ENCODE measurements at regions not wholly inside any gene's neighbourhood (a gene's known extent, or its start where the extent isn't known, plus 50 kb on each side); places are given as distances from the start of the nearest gene placed in this dataset.

- Histone ChIP-seq H3K4me1 (ENCODE audit: control insufficient read depth, extremely low read depth, insufficient read depth, low read length) (peaks cover 18% of the 10 kb centered on the region), H3K9ac (replicated peaks; ENCODE audit: extremely low read depth, insufficient read depth, low read length) (no peak overlapping the region), H3K4me3 (replicated peaks in 1 of 3; ENCODE audit: insufficient read depth in 1 of 3, low read depth in 1 of 3, low read length in 3 of 3) (no peak overlapping the region), H2AFZ (ENCODE audit: low read depth, low read length) (no peak overlapping the region), H4K20me1 (replicated peaks; ENCODE audit: control insufficient read depth, extremely low read depth, insufficient read depth, low read length) (no peaks in the 10 kb centered on the region), H3K79me2 (ENCODE audit: control insufficient read depth, insufficient read depth, low read length) (no peaks in the 10 kb centered on the region), H3K36me3 (ENCODE audit: control insufficient read depth in 2 of 2, extremely low read depth in 1 of 2, insufficient read depth in 2 of 2, low read length in 2 of 2) (no peaks in the 10 kb centered on the region), H3K27me3 (ENCODE audit: control insufficient read depth in 2 of 2, insufficient read depth in 2 of 2, low read length in 2 of 2) (no peaks in the 10 kb centered on the region), H3K27ac (ENCODE audit: insufficient read depth, low read depth, low read length) (no peak overlapping the region), H3K9me3 (replicated peaks; ENCODE audit: control insufficient read depth, insufficient read depth, low read length) (no peaks in the 10 kb centered on the region), H3K9me1 (replicated peaks; ENCODE audit: control insufficient read depth, extremely low read depth, insufficient read depth, low read length) (no peaks in the 10 kb centered on the region), H3K4me2 (ENCODE audit: insufficient read depth, low read length) (no peak overlapping the region)
- POLR2A ChIA-PET, result no interaction called here
- FAIRE-seq, result no peak
- TF ChIP-seq, protein P1, sequence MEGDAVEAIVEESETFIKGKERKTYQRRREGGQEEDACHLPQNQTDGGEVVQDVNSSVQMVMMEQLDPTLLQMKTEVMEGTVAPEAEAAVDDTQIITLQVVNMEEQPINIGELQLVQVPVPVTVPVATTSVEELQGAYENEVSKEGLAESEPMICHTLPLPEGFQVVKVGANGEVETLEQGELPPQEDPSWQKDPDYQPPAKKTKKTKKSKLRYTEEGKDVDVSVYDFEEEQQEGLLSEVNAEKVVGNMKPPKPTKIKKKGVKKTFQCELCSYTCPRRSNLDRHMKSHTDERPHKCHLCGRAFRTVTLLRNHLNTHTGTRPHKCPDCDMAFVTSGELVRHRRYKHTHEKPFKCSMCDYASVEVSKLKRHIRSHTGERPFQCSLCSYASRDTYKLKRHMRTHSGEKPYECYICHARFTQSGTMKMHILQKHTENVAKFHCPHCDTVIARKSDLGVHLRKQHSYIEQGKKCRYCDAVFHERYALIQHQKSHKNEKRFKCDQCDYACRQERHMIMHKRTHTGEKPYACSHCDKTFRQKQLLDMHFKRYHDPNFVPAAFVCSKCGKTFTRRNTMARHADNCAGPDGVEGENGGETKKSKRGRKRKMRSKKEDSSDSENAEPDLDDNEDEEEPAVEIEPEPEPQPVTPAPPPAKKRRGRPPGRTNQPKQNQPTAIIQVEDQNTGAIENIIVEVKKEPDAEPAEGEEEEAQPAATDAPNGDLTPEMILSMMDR (IDR thresholded peaks at IDR 0.05; ENCODE audit: extremely low read depth in 1 of 2, insufficient read depth in 1 of 2, low read depth in 1 of 2, low read length in 2 of 2), result no peak
- TF ChIP-seq, protein P2, sequence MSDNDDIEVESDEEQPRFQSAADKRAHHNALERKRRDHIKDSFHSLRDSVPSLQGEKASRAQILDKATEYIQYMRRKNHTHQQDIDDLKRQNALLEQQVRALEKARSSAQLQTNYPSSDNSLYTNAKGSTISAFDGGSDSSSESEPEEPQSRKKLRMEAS (IDR thresholded peaks at IDR 0.05; ENCODE audit: insufficient read depth, insufficient read length), result no peak
- TF ChIP-seq EZH2 (IDR thresholded peaks at IDR 0.05; ENCODE audit: borderline replicate concordance, low read depth, low read length, severe bottlenecking), result no peak
- no peak for TF ChIP-seq FOS (IDR thresholded peaks at IDR 0.05; ENCODE audit: borderline replicate concordance, insufficient read depth, low read length)
- no peak for TF ChIP-seq POLR2A (IDR thresholded peaks at IDR 0.05; ENCODE audit: low read depth, low read length)
- DNase-seq (ENCODE audit: low read depth, low spot score), result no peak
- BruUV-seq (replicated peaks), result no TSS peak
- CTCF ChIA-PET, result no interaction called here
- intact Hi-C loops (cut with micrococcal nuclease), result no loop called here
- dilution Hi-C loops (cut with MboI; ENCODE audit: extremely low pct_ligation_motif_present, low sequenced_read_pairs), result no loop called here
Observed at GRCh38 chr1:224047538-224047937, 66.4 kb upstream of the FBXO28 start.

- Histone ChIP-seq H4K20me1 (replicated peaks; ENCODE audit: control insufficient read depth, extremely low read depth, insufficient read depth, low read length) (no peaks in the 10 kb centered on the region), H3K27me3 (ENCODE audit: control insufficient read depth in 2 of 2, insufficient read depth in 2 of 2, low read length in 2 of 2) (no peaks in the 10 kb centered on the region), H3K9me3 (replicated peaks; ENCODE audit: control insufficient read depth, insufficient read depth, low read length) (no peaks in the 10 kb centered on the region), H3K4me2 (ENCODE audit: insufficient read depth, low read length) (no peak overlapping the region), H3K4me3 (replicated peaks in 1 of 3; ENCODE audit: insufficient read depth in 1 of 3, low read depth in 1 of 3, low read length in 3 of 3) (no peak overlapping the region), H3K36me3 (ENCODE audit: control insufficient read depth in 2 of 2, extremely low read depth in 1 of 2, insufficient read depth in 2 of 2, low read length in 2 of 2) (no peaks in the 10 kb centered on the region), H3K9ac (replicated peaks; ENCODE audit: extremely low read depth, insufficient read depth, low read length) (no peak overlapping the region), H3K27ac (ENCODE audit: insufficient read depth, low read depth, low read length) (no peak overlapping the region), H3K9me1 (replicated peaks; ENCODE audit: control insufficient read depth, extremely low read depth, insufficient read depth, low read length) (no peaks in the 10 kb centered on the region), H2AFZ (ENCODE audit: low read depth, low read length) (no peak overlapping the region), H3K79me2 (ENCODE audit: control insufficient read depth, insufficient read depth, low read length) (no peaks in the 10 kb centered on the region), H3K4me1 (ENCODE audit: control insufficient read depth, extremely low read depth, insufficient read depth, low read length) (peaks cover 10% of the 10 kb centered on the region)
- ChIA-PET CTCF (no interaction called here), POLR2A (no interaction called here)
- no TSS peak for BruUV-seq (replicated peaks)
- DNase-seq (ENCODE audit: low read depth, low spot score), result no peak
- TF ChIP-seq POLR2A (IDR thresholded peaks at IDR 0.05; ENCODE audit: low read depth, low read length) (no peak), FOS (IDR thresholded peaks at IDR 0.05; ENCODE audit: borderline replicate concordance, insufficient read depth, low read length) (no peak), POLR2AphosphoS5 (IDR thresholded peaks at IDR 0.05; ENCODE audit: insufficient read depth, low read depth, low read length) (no peak), EZH2 (IDR thresholded peaks at IDR 0.05; ENCODE audit: borderline replicate concordance, low read depth, low read length, severe bottlenecking) (no peak), JUN (IDR thresholded peaks at IDR 0.05; ENCODE audit: borderline replicate concordance, insufficient read depth, insufficient read length, low read depth) (no peak)
- TF ChIP-seq, protein P1 (IDR thresholded peaks at IDR 0.05; ENCODE audit: extremely low read depth in 1 of 2, insufficient read depth in 1 of 2, low read depth in 1 of 2, low read length in 2 of 2), result no peak
- TF ChIP-seq, protein P2 (IDR thresholded peaks at IDR 0.05; ENCODE audit: insufficient read depth, insufficient read length), result no peak
- no peak for FAIRE-seq
- intact Hi-C loops (cut with micrococcal nuclease), result no loop called here
- dilution Hi-C loops (cut with MboI; ENCODE audit: extremely low pct_ligation_motif_present, low sequenced_read_pairs), result no loop called here
Observed at GRCh38 chr1:224045556-224045955, 68.4 kb upstream of the FBXO28 start.
